ENCODE measurements at regions not wholly inside any gene's neighbourhood (a gene's known extent, or its start where the extent isn't known, plus 50 kb on each side); places are given as distances from the start of the nearest gene placed in this dataset.

DNA sequence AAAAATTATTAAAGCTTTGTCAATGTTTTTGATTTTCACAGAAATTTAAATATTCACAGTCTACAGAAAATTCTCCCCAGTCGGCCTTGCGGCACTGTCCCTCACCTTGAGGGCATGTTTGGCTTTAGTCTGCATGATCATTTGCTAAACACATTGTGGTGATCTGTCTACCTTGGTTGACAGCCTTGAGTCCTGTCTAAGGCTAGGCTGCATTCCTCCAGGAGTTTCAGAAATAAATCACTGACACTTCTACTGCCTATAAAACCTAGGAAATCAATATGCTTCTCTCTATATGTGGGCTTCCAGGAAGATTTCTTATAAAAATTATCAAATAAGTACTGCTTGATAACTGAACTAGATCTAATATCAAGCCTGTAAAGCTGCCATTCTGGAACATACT, 430.7 kb upstream of the GRM3 start:
- H3K27ac Mint-ChIP-seq, result no peak overlapping the region

DNA sequence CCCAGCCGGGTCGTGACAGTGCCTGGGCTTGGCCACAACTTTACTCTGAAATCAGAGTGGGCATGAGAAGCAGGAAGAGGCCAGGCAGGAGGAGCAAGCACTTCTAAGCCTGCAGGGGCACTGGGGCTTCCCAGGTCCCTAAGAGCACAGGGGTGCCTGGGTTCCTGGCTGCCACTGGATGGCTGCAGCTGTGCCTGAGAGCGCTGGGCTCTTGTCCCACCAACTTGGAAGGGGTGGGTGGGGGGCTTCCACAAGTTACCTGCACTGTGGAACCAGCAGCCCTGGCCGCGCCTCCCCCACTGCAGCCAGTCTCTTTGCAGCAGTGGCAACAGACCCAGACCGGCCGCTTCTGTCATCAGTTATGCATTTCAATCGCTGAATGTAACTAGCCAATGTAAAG, 434.7 kb upstream of the GRM3 start:
- Histone ChIP-seq H3K9ac (ENCODE audit: insufficient read depth, low read length, poor library complexity, severe bottlenecking) (no peak overlapping the region), H2AFZ (ENCODE audit: insufficient read depth, low read depth, low read length, poor library complexity, severe bottlenecking) (no peak overlapping the region), H3K27me3 (ENCODE audit: control insufficient read depth in 2 of 2, insufficient read depth in 2 of 2, low read length in 2 of 2) (no peaks in the 10 kb centered on the region), H3K27ac (ENCODE audit: low read depth in 1 of 2, low read length in 2 of 2) (no peak overlapping the region), H3K79me2 (ENCODE audit: insufficient read depth, low read length) (no peaks in the 10 kb centered on the region), H3K9me3 (replicated peaks in 1 of 2; ENCODE audit: control insufficient read depth in 1 of 2, insufficient read depth in 1 of 2, low read length in 2 of 2) (peaks cover 16 to 18% of the 10 kb centered on the region in 2 donors), H4K20me1 (ENCODE audit: insufficient read depth, low read length) (no peaks in the 10 kb centered on the region), H3K36me3 (replicated peaks in 1 of 2; ENCODE audit: control insufficient read depth in 1 of 2, insufficient read depth in 2 of 2, low read length in 2 of 2) (no peaks in the 10 kb centered on the region), H3K4me1 (ENCODE audit: control insufficient read depth in 1 of 2, insufficient read depth in 2 of 2, low read length in 2 of 2) (no peaks in the 10 kb centered on the region), H3K4me2 (replicated peaks; ENCODE audit: extremely low read depth, low read length, poor library complexity, severe bottlenecking) (no peak overlapping the region), H3K4me3 (replicated peaks in 1 of 3; ENCODE audit: low read depth in 2 of 3, low read length in 3 of 3) (no peak overlapping the region)
- 79% methylated on average over 3 of the region's 8 CpGs for WGBS (ENCODE audit: insufficient coverage)
- H3K27ac Mint-ChIP-seq, result no peak overlapping the region
- no peaks in the 10 kb centered on the region for H3K4me1 Mint-ChIP-seq
- no peak for DNase-seq
- H3K4me3 Mint-ChIP-seq, result no peak overlapping the region
- no peaks in the 10 kb centered on the region for H3K36me3 Mint-ChIP-seq
- peaks cover 2 to 20% (median 9%) of the 10 kb centered on the region in 7 donors for H3K9me3 Mint-ChIP-seq
- TF ChIP-seq, protein P1, sequence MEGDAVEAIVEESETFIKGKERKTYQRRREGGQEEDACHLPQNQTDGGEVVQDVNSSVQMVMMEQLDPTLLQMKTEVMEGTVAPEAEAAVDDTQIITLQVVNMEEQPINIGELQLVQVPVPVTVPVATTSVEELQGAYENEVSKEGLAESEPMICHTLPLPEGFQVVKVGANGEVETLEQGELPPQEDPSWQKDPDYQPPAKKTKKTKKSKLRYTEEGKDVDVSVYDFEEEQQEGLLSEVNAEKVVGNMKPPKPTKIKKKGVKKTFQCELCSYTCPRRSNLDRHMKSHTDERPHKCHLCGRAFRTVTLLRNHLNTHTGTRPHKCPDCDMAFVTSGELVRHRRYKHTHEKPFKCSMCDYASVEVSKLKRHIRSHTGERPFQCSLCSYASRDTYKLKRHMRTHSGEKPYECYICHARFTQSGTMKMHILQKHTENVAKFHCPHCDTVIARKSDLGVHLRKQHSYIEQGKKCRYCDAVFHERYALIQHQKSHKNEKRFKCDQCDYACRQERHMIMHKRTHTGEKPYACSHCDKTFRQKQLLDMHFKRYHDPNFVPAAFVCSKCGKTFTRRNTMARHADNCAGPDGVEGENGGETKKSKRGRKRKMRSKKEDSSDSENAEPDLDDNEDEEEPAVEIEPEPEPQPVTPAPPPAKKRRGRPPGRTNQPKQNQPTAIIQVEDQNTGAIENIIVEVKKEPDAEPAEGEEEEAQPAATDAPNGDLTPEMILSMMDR (IDR thresholded peaks at IDR 0.05), result no peak
- intact Hi-C loops (cut with micrococcal nuclease), result no loop called here
- peaks cover 0 to 2% (median 0%) of the 10 kb centered on the region in 3 donors for H3K27me3 Mint-ChIP-seq (ENCODE audit: low read depth in 3 of 3)

More for the DNA sequence above, 430.7 kb upstream of the GRM3 start:
- intact Hi-C loops (cut with micrococcal nuclease), result no loop called here
- H3K36me3 Mint-ChIP-seq, result no peaks in the 10 kb centered on the region
- H3K27me3 Mint-ChIP-seq (ENCODE audit: low read depth in 3 of 3), result peaks cover 0 to 2% (median 0%) of the 10 kb centered on the region in 3 donors
- no peak overlapping the region for H2AFZ ChIP-seq (ENCODE audit: insufficient read depth, low read depth, low read length, poor library complexity, severe bottlenecking)
- H3K27me3 ChIP-seq (ENCODE audit: control insufficient read depth in 2 of 2, insufficient read depth in 2 of 2, low read length in 2 of 2), result no peaks in the 10 kb centered on the region
- no peaks in the 10 kb centered on the region for H4K20me1 ChIP-seq (ENCODE audit: insufficient read depth, low read length)
- TF ChIP-seq, protein P1 (IDR thresholded peaks at IDR 0.05), result no peak
- no peaks in the 10 kb centered on the region for H3K4me1 ChIP-seq (ENCODE audit: control insufficient read depth in 1 of 2, insufficient read depth in 2 of 2, low read length in 2 of 2)
- H3K4me3 Mint-ChIP-seq, result no peak overlapping the region
- H3K79me2 ChIP-seq (ENCODE audit: insufficient read depth, low read length), result no peaks in the 10 kb centered on the region
- no peak overlapping the region for H3K27ac ChIP-seq (ENCODE audit: low read depth in 1 of 2, low read length in 2 of 2)
- no peaks in the 10 kb centered on the region for H3K4me1 Mint-ChIP-seq
- no peak overlapping the region for H3K4me2 ChIP-seq (replicated peaks; ENCODE audit: extremely low read depth, low read length, poor library complexity, severe bottlenecking)
- peaks cover 11 to 13% of the 10 kb centered on the region in 2 donors for H3K9me3 ChIP-seq (replicated peaks in 1 of 2; ENCODE audit: control insufficient read depth in 1 of 2, insufficient read depth in 1 of 2, low read length in 2 of 2)
- no peak for DNase-seq
- 100% methylated on average over 2 of the region's 2 CpGs for WGBS (ENCODE audit: insufficient coverage)
- H3K4me3 ChIP-seq (replicated peaks in 1 of 3; ENCODE audit: low read depth in 2 of 3, low read length in 3 of 3), result no peak overlapping the region
- peaks cover 0 to 8% (median 0%) of the 10 kb centered on the region in 7 donors for H3K9me3 Mint-ChIP-seq
- no peak overlapping the region for H3K9ac ChIP-seq (ENCODE audit: insufficient read depth, low read length, poor library complexity, severe bottlenecking)
- no peaks in the 10 kb centered on the region for H3K36me3 ChIP-seq (replicated peaks in 1 of 2; ENCODE audit: control insufficient read depth in 1 of 2, insufficient read depth in 2 of 2, low read length in 2 of 2)
